Fibroblast of villous mesenchyme (primary cell): ENCODE measurements at regions not wholly inside any gene's neighbourhood (a gene's known extent, or its start where the extent isn't known, plus 50 kb on each side); places are given as distances from the start of the nearest gene placed in this dataset.

ENCODE experiments used
- DNase-seq: peaks from one replicate; pipeline ENCODE4 v3.0.0-alpha.2; 2010; ENCODE audit warnings: low read depth
- H3K4me3 ChIP-seq: 2 replicates; pipeline ENCODE4 v1.5.1; 2011; ENCODE audit warnings: low read depth, mild to moderate bottlenecking, low read length
- TF ChIP-seq, protein P1 (sequence below): IDR thresholded peaks from 2 replicates; pipeline ENCODE4 v1.5.1; 2012; ENCODE audit warnings: low read depth, mild to moderate bottlenecking, low read length; ENCODE audit not compliant: insufficient read depth

DNA sequence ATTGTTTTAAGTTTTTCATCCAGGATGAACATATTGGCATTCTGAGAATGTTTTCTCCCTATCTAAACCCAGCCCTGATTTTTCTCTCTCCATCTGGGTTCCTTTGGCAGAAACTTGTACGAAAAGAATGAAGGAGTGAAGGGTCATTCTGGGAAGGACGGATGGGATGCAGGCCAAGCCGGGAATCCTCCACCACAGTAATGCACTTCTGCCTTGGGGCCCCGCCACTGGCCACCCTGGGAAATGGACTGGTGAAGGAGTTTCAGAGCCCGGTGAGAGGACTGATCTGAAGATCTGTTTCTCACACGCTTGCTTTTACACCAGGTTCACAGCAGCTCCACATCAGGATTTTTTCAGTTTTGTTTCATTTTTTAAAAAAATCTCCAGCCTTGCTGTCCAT lies 554.8 kb downstream of the BNC2 start:
- peak; percentile 49 for DNase-seq
- no peak overlapping the region for H3K4me3 ChIP-seq
- TF ChIP-seq, protein P1, sequence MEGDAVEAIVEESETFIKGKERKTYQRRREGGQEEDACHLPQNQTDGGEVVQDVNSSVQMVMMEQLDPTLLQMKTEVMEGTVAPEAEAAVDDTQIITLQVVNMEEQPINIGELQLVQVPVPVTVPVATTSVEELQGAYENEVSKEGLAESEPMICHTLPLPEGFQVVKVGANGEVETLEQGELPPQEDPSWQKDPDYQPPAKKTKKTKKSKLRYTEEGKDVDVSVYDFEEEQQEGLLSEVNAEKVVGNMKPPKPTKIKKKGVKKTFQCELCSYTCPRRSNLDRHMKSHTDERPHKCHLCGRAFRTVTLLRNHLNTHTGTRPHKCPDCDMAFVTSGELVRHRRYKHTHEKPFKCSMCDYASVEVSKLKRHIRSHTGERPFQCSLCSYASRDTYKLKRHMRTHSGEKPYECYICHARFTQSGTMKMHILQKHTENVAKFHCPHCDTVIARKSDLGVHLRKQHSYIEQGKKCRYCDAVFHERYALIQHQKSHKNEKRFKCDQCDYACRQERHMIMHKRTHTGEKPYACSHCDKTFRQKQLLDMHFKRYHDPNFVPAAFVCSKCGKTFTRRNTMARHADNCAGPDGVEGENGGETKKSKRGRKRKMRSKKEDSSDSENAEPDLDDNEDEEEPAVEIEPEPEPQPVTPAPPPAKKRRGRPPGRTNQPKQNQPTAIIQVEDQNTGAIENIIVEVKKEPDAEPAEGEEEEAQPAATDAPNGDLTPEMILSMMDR = no peak

DNA sequence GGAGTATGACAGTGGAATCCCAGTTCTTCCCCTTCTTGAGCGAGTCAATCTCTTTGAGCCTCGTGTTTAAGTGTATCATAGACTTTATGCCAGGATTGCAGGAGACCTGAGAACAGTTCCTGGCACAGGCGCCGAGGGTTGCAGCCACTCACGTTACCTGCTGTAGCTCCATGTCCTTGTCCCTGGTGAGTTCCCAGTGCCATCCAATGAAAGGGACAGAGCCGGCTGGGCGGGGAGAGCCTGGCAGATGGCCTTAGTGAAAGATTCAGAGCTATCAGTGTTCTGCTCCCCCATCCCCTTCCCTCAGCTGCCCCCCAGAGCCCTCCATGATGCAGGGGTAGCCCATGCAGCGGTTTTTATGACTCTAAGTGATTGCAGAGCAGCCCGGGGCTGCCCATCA lies 554.0 kb downstream of the BNC2 start:
- no peak for DNase-seq
- TF ChIP-seq, protein P1 = no peak

DNA sequence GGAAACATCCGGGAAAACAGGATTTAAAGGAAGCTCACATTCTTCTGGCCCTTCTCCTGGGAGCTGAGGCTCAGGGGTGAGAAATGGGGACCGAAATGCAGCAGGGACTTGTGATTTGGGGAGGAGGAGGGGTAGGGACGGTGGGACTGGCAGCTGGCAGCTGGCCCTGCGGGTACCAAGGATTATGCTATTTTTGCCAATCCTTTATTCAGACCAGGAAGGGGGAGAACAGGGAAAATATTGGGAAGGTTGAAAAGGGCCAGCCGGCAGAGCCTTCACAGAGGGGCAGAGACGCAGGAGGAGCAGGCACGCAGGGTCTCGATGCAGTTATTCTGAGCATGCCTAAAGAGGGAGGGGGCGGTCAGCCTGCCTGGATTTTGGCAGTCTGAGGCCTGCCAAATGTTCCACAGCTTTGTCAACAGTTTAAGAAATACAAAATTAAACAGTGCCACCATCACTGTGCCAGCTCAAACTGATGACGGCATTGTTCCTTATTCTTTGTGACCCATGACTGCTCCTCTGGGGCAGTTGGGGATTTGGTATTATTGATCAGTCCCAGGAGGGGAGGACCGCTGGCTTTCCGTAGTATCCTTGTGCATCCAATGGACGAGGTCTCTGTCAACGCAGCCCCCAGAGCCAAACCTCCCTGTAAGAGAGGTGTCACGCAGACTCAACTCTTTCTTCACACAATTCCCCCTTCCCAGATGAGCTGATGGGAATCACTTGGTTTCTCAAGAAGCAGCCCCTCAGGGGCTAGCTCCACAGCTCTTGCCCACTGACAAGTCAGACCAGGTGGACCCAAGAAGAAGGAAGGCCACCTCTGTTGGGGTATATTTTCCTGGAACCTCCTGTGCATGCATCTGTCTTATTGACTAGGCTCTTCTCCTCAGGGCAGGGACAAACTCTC lies 553.3 kb downstream of the BNC2 start:
- H3K4me3 ChIP-seq = no peak overlapping the region
- no peak for DNase-seq
- TF ChIP-seq, protein P1 = no peak

More for the DNA sequence above, 554.0 kb downstream of the BNC2 start:
- H3K4me3 ChIP-seq = no peak overlapping the region

DNA sequence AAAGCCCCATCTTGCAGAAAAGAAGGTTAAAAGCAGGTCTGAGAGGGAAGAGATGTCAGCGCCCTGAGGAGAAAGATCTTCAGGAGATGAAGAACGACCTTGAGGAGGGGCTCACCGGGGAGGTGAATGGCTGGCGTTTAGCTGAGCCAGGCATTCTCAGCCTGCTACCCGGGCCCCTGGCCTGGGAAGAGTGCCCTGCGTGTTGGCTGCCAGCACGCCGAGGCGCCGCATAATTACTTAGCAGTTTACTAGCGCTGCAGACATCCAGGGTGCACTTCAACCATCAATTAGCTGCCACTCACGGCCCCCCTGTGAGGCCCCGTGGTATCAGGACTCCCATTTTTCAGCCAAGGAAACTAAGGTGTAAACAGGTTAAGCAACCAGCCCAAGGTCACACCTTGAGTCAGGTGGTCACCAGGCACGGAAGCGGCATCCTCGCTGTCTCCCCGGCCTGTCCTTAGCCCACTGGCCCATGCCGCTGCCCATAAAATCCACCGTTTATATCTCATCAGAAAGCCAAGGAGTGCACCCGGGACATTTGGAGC lies 551.9 kb downstream of the BNC2 start:
- DNase-seq = no peak
- H3K4me3 ChIP-seq = no peak overlapping the region
- TF ChIP-seq, protein P1 = no peak

DNA sequence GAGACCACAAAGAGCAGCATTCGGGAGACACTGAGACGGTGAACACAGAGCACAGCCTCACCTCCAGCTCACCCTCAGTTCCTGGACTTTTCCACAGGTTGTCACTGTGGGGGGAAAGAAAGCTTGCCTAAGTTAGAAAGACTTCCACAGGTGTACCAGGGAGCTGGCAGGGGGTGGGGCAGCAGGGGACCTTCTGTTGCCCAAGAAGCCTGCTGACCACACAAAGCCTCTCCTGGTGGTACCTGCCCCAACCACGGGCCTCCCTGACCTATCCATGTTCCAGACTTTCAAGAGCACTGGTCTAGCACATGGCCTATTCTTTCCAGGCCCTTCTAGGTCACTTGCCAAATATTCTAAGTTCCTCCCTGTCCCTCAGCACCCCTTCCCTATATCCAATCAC lies 550.8 kb downstream of the BNC2 start:
- DNase-seq = no peak
- TF ChIP-seq, protein P1 = no peak
- H3K4me3 ChIP-seq = no peak overlapping the region

DNA sequence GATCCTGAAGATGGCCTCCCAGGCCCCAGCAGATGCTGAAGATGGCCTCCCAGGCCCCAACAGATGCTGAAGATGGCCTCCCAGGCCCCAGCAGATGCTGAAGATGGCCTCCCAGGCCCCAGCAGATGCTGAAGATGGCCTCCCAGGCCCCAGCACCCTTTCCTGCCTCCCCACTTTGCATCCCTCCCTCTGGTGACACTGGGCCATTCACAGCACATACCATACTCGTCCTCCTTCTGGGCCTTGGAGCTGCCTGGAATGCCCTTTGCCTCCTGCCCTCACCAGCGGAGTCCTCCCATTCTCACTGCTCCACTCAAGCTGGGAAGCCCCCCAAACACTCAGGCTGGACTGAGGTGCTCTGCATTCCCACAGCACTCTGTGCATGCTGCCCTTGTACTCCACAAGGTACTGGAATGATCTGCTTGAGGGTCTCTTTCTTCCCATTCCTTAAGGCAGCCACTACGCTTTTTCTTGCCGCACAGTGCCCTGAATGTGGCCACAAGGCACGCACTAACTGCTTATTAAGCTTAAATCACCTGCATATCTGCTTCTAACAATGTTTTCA lies 550.0 kb downstream of the BNC2 start:
- TF ChIP-seq, protein P1 = no peak
- no peak for DNase-seq
- H3K4me3 ChIP-seq = no peak overlapping the region
